DND-41 (cell line): ENCODE measurements at regions not wholly inside any gene's neighbourhood (a gene's known extent, or its start where the extent isn't known, plus 50 kb on each side); places are given as distances from the start of the nearest gene placed in this dataset.

Experiments
- EZH2 ChIP-seq: IDR thresholded peaks from 3 replicates; pipeline ENCODE4 v1.6.1; 2012; ENCODE audit warnings: borderline replicate concordance, low read depth, mild to moderate bottlenecking, moderate library complexity, low read length, inconsistent platforms; ENCODE audit not compliant: severe bottlenecking
- TF ChIP-seq, protein P1 (sequence below): IDR thresholded peaks from 2 replicates; pipeline ENCODE4 v1.5.1; 2012; ENCODE audit warnings: borderline replicate concordance, low read length, moderate library complexity, mild to moderate bottlenecking; ENCODE audit not compliant: poor library complexity, severe bottlenecking; ENCODE audit errors: extremely low read depth

DNA sequence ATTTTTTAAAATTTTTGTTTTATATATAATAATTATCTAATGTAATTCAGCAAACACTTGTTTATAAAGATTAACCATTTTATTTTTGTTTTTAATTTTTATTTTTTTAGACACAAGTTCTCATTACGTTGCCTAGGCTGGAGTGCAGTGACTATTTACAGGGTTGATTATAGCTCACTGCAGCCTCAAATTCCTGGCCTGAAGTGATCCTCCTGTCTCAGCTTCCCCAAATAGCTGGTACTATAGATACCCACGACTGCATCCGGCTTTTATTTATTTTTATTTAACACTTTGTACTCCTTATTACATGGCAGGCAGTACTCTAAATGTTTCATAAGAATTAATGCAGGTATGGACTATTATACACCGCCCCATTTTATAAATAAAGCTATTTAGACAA lies 288.7 kb downstream of the MDFIC start:
- TF ChIP-seq, protein P1, sequence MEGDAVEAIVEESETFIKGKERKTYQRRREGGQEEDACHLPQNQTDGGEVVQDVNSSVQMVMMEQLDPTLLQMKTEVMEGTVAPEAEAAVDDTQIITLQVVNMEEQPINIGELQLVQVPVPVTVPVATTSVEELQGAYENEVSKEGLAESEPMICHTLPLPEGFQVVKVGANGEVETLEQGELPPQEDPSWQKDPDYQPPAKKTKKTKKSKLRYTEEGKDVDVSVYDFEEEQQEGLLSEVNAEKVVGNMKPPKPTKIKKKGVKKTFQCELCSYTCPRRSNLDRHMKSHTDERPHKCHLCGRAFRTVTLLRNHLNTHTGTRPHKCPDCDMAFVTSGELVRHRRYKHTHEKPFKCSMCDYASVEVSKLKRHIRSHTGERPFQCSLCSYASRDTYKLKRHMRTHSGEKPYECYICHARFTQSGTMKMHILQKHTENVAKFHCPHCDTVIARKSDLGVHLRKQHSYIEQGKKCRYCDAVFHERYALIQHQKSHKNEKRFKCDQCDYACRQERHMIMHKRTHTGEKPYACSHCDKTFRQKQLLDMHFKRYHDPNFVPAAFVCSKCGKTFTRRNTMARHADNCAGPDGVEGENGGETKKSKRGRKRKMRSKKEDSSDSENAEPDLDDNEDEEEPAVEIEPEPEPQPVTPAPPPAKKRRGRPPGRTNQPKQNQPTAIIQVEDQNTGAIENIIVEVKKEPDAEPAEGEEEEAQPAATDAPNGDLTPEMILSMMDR, result no peak
- TF ChIP-seq EZH2, result no peak
